OCI-LY3 (cell line): ENCODE measurements at regions not wholly inside any gene's neighbourhood (a gene's known extent, or its start where the extent isn't known, plus 50 kb on each side); places are given as distances from the start of the nearest gene placed in this dataset.

Experiments
- H2AFZ ChIP-seq: fragments of 200-600, 300-600 bp; shearing (Covaris generic); 2 replicates; pipeline ENCODE4 v1.6.0; 2014; ENCODE audit warnings: antibody characterized with exemption, low read depth, low read length
- H3K27ac ChIP-seq: fragments of 200-600, 300-600 bp; sonication (generic); 2 replicates; pipeline ENCODE4 v1.5.1; 2014; ENCODE audit warnings: mild to moderate bottlenecking, low read length, moderate library complexity, mixed read lengths
- H3K27me3 ChIP-seq: fragments of 200-600, 300-600 bp; sonication (generic); 2 replicates; pipeline ENCODE4 v1.6.1; 2014; ENCODE audit warnings: low read depth, low read length, mixed read lengths
- H3K36me3 ChIP-seq: fragments of 200-600, 300-600 bp; sonication (generic); replicated peaks from 2 replicates; pipeline ENCODE3; 2014; ENCODE audit warnings: low read depth, low read length, mixed read lengths
- H3K4me1 ChIP-seq: fragments of 300-600, 200-600 bp; sonication (generic); 2 replicates; pipeline ENCODE4 v1.6.1; 2014; ENCODE audit warnings: low read length, mixed read lengths
- H3K4me2 ChIP-seq: fragments of 200-600, 300-600 bp; sonication (generic); 2 replicates; pipeline ENCODE4 v1.6.1; 2014; ENCODE audit warnings: low read length, mixed read lengths
- H3K4me3 ChIP-seq: fragments of 300-600, 200-600 bp; sonication (generic); 2 replicates; pipeline ENCODE4 v1.5.1; 2014; ENCODE audit warnings: antibody characterized with exemption, mild to moderate bottlenecking, low read length, moderate library complexity
- H3K79me2 ChIP-seq: fragments of 300-600, 200-600 bp; shearing (Covaris generic); 2 replicates; pipeline ENCODE4 v1.6.1; 2014; ENCODE audit warnings: mild to moderate bottlenecking, low read length, mixed read lengths
- H3K9ac ChIP-seq: fragments of 300-600, 200-600 bp; shearing (Covaris generic); 2 replicates; pipeline ENCODE4 v1.6.0; 2014; ENCODE audit warnings: mild to moderate bottlenecking, low read length, moderate library complexity
- H3K9me3 ChIP-seq: fragments of 200-600, 300-600 bp; shearing (Covaris generic); 2 replicates; pipeline ENCODE4 v1.6.1; 2014; ENCODE audit warnings: low read length, mixed read lengths; ENCODE audit not compliant: insufficient read depth
- H4K20me1 ChIP-seq: fragments of 200-600, 300-600 bp; sonication (generic); 2 replicates; pipeline ENCODE4 v1.6.1; 2016; ENCODE audit warnings: low read length, mixed read lengths; ENCODE audit not compliant: insufficient read depth
- EZH2phosphoT487 ChIP-seq: fragments of 200-600 bp; shearing (Covaris generic); IDR thresholded peaks from 2 replicates; pipeline ENCODE4 v1.6.1; 2018; ENCODE audit warnings: antibody characterized with exemption, mixed run types, low read depth
- TF ChIP-seq, protein P1 (sequence below): fragments of 200-600, 300-600 bp; sonication (generic); IDR thresholded peaks from 2 replicates; pipeline ENCODE4 v1.5.1; 2014; ENCODE audit warnings: antibody characterized with exemption, low read length, low read depth

DNA sequence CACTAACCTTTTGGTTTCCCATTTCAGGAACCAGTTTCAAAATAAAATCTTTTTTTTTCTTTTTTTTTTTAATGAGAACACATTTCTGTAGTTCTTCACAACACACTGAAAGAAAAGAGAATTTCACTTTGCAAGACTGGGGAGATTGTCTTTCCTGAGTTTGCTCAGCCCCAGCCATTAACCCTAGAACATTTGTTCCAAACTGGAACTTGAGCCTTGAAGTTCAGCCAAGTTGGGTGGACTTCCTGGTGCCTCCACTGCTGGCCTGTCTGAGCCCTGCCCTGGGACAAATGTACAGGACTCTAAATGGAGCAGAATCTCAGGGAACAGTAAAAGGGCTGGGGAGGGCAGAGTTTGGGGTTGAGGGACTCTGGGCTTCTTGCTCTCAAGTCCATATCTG, 196.4 kb upstream of the LPP start:
- peaks cover 8% of the 10 kb centered on the region; the same call in 1 of the 2 replicates for H3K9me3 ChIP-seq
- H3K79me2 ChIP-seq, result no peaks in the 10 kb centered on the region
- no peaks in the 10 kb centered on the region for H4K20me1 ChIP-seq
- TF ChIP-seq, protein P1, sequence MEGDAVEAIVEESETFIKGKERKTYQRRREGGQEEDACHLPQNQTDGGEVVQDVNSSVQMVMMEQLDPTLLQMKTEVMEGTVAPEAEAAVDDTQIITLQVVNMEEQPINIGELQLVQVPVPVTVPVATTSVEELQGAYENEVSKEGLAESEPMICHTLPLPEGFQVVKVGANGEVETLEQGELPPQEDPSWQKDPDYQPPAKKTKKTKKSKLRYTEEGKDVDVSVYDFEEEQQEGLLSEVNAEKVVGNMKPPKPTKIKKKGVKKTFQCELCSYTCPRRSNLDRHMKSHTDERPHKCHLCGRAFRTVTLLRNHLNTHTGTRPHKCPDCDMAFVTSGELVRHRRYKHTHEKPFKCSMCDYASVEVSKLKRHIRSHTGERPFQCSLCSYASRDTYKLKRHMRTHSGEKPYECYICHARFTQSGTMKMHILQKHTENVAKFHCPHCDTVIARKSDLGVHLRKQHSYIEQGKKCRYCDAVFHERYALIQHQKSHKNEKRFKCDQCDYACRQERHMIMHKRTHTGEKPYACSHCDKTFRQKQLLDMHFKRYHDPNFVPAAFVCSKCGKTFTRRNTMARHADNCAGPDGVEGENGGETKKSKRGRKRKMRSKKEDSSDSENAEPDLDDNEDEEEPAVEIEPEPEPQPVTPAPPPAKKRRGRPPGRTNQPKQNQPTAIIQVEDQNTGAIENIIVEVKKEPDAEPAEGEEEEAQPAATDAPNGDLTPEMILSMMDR, result no peak
- TF ChIP-seq EZH2phosphoT487, result no peak
- no peak overlapping the region for H3K9ac ChIP-seq
- no peak overlapping the region for H2AFZ ChIP-seq
- no peak overlapping the region for H3K27ac ChIP-seq
- peaks cover 44% of the 10 kb centered on the region for H3K27me3 ChIP-seq
- H3K36me3 ChIP-seq, result no peaks in the 10 kb centered on the region
- no peak overlapping the region for H3K4me3 ChIP-seq
- no peak overlapping the region for H3K4me2 ChIP-seq
- H3K4me1 ChIP-seq, result peaks cover 22% of the 10 kb centered on the region

- H2AFZ ChIP-seq, result 0 out of 2 replicates have a peak overlapping the region, but pooled peaks have one; percentile 26
- no peak overlapping the region; the same call in 1 of the 2 replicates for H3K9ac ChIP-seq
- H4K20me1 ChIP-seq, result no peaks in the 10 kb centered on the region
- no peak overlapping the region for H3K27ac ChIP-seq
- no peak overlapping the region for H3K4me3 ChIP-seq
- H3K27me3 ChIP-seq, result peaks cover 42% of the 10 kb centered on the region
- TF ChIP-seq EZH2phosphoT487, result no peak
- TF ChIP-seq, protein P1, result no peak
- peaks cover 10% of the 10 kb centered on the region; the same call in 1 of the 2 replicates for H3K9me3 ChIP-seq
- H3K79me2 ChIP-seq, result no peaks in the 10 kb centered on the region
- peak overlapping the region; percentile 37 for H3K4me2 ChIP-seq
- H3K4me1 ChIP-seq, result peaks cover 31% of the 10 kb centered on the region
- no peaks in the 10 kb centered on the region for H3K36me3 ChIP-seq
Observed at GRCh38 chr3:187958432-187959003, 195.4 kb upstream of the LPP start.

- H4K20me1 ChIP-seq, result no peaks in the 10 kb centered on the region
- no peak overlapping the region for H2AFZ ChIP-seq
- H3K36me3 ChIP-seq, result no peaks in the 10 kb centered on the region
- H3K4me3 ChIP-seq, result no peak overlapping the region
- peaks cover 37% of the 10 kb centered on the region for H3K27me3 ChIP-seq
- H3K4me1 ChIP-seq, result peaks cover 37% of the 10 kb centered on the region
- no peak for TF ChIP-seq EZH2phosphoT487
- TF ChIP-seq, protein P1, result no peak
- no peak overlapping the region for H3K9ac ChIP-seq
- H3K9me3 ChIP-seq, result peaks cover 12% of the 10 kb centered on the region; the same call in 1 of the 2 replicates
- H3K4me2 ChIP-seq, result no peak overlapping the region
- no peaks in the 10 kb centered on the region for H3K79me2 ChIP-seq
- H3K27ac ChIP-seq, result no peak overlapping the region
Observed at GRCh38 chr3:187960820-187961219, 193.1 kb upstream of the LPP start.

- Histone ChIP-seq H3K9ac (no peak overlapping the region), H3K4me1 (peaks cover 39% of the 10 kb centered on the region)
Observed at GRCh38 chr3:187961366-187961765, 192.6 kb upstream of the LPP start.

More at GRCh38 chr3:187961366-187961765, 192.6 kb upstream of the LPP start:
- Histone ChIP-seq H3K27me3 (peaks cover 42% of the 10 kb centered on the region), H3K9me3 (peaks cover 12% of the 10 kb centered on the region; the same call in 1 of the 2 replicates), H3K79me2 (no peaks in the 10 kb centered on the region), H3K27ac (no peak overlapping the region), H3K4me2 (no peak overlapping the region), H3K4me3 (no peak overlapping the region), H2AFZ (no peak overlapping the region), H4K20me1 (no peaks in the 10 kb centered on the region), H3K36me3 (no peaks in the 10 kb centered on the region)
- no peak for TF ChIP-seq EZH2phosphoT487
- TF ChIP-seq, protein P1, result no peak
